NCI-H774 (cell line): ENCODE measurements at regions not wholly inside any gene's neighbourhood (a gene's known extent, or its start where the extent isn't known, plus 50 kb on each side); places are given as distances from the start of the nearest gene placed in this dataset.
A peak's percentile ranks its signal among the peaks of the same experiment; 100 is the strongest.
"Not testable (repeated sequence)": the region's sequence is repeated elsewhere in the genome, so short reads cannot be mapped to it uniquely, and the experiment has no call there.

Experiments used
- DNase-seq: peaks from one replicate; lab custom pipeline; 2025; lab: John Stamatoyannopoulos, UW

GRCh38 chr4:141346144-141346543 lies 125.4 kb downstream of the ZNF330 start:
- peak; percentile 2 for DNase-seq

GRCh38 chr4:141347684-141348083 lies 127.0 kb downstream of the ZNF330 start:
- DNase-seq: no peak

GRCh38 chr4:141348125-141348524 lies 127.4 kb downstream of the ZNF330 start:
- DNase-seq: no peak

GRCh38 chr4:141348573-141348972 lies 127.9 kb downstream of the ZNF330 start:
- DNase-seq: no peak

DNA sequence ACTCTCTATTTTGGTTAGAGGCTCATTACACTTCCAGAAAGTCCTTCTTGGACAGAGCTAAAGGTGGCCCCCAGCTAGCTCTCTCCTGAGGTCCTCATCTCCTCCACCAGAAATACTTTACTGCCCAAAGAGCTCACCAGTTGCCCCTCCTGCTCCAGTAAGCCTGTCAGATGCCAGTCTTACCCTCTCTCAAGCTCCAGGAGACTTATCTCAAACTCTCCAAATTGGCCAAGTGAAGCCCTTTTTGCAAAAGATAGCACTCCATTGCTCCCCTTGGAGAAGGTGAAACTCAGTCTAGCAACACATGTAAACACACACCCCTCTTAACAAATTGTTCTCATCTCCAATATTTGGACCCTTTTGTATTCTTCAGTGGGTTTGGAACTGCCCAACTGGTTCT lies 128.5 kb downstream of the ZNF330 start:
- no peak for DNase-seq

GRCh38 chr4:141350122-141350905 lies 129.6 kb downstream of the ZNF330 start:
- DNase-seq: peak; percentile 0

- DNase-seq: no peak
These were observed 131.6 kb downstream of the ZNF330 start for GRCh38 chr4:141352331-141352730.

GRCh38 chr4:141352909-141353525 lies 132.3 kb downstream of the ZNF330 start:
- DNase-seq: no peak

DNA sequence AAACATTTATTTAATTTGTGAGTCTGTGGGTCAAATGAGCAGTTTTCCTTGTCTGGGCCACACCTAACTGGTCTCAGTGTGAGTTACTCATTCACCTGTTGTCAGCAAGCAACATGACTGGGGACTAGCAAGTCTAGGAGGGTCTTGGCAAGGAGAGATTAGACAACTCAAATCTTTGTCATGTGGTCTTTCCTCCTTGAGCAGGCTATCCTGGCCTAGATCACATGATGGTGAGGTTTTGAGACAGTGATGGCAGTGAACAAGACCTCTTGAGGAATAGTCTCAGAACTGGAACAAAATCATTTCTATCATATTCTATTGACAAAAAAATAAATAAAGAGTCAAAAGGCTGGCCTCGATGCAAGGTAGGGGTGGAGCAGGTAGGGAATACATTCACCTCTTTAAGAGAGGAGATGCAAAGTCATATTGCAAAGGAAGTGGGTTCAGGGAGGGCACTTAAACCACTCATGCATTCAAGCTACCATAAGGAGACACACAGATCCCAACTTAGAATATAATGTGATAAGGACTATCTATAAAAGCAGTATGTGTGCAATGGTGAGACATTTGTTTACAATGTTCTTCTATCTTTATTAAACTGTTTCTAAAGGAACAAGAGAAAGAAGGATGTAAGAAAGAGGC lies 135.7 kb downstream of the ZNF330 start:
- DNase-seq: no peak

- DNase-seq: no peak
These were observed 136.3 kb downstream of the ZNF330 start for GRCh38 chr4:141356963-141357335.

- not testable (repeated sequence) for DNase-seq
These were observed 147.5 kb downstream of the ZNF330 start for GRCh38 chr4:141368241-141368640.

- no peak for DNase-seq
These were observed 150.5 kb downstream of the ZNF330 start for GRCh38 chr4:141371206-141371605.

GRCh38 chr4:141375855-141376254 lies 155.2 kb downstream of the ZNF330 start:
- DNase-seq: peak; percentile 10

GRCh38 chr4:141376769-141377168 lies 156.1 kb downstream of the ZNF330 start:
- DNase-seq: no peak

DNA sequence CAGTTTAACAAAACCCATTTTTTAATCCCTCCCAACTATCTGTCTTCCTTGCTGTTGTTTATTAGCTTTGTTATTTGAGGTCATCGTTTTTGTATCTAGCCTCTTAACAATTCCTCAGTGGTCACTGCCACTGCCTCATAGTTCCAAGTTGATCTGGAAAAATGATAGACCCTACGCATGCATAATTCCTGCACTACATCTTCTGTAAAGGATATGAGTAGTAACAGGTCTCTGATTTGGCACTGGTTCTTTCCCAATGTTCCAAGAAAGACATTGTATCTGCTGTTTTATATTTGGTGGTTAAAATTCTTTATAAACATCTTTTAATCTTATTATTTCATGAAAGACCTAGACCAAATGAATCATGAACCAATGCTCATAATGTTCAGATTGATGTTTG lies 166.6 kb downstream of the ZNF330 start:
- DNase-seq: no peak

DNA sequence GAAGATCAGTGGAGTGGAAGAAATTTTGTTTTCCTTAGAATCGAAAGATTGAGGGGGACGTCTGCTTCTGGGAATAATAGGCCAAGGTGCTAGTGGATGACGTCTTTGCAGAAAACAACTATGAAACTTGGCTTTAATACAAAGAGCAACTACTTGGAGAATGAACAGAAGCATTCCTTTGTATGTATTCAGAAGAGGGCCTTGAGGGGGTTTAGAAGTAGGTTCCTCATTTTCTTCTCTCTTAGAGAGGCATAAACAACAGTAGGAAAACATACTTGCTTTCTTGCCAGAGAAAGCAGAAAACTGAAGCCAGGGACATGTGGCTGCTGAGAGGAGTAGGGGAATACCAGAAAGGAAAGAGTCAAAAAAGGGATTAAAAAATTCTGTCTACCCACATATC lies 167.8 kb downstream of the ZNF330 start:
- no peak for DNase-seq

DNA sequence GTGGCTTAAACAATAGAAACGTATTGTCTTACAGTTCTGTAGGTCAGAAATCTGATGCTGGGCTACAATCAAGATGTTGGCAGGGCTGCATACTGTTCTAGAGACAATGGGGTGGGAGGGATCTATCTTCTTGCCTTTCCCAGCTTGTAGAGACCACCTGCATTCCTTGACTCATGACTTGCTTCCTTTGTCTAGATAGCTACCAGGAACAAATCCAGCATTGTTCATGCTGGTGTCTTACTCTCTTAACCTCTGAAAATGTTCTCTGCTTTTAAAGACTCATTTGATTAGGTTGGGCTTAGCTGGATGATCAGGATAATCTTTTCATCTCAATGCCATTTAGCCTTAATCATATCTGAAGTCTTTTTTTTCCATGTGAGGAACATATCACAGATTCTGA lies 169.0 kb downstream of the ZNF330 start:
- DNase-seq: no peak

DNA sequence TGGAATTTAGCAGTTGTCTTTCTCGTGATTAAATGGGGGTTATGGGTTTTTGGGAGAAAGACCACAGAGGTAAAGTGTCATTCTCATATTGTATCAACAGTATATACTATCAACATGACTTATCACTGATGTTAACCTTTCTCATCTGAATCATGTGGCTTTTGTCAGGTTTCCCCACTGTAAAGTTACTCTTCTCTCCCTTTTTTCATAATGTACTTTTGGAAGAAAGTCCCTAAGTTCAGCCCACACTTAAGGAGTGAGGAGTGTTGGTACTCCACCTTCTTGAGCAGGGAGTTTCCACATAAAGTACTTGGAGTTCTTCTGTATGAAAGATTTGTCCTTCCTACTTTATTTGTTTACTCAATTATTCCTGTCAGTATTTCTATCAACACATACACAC lies 169.9 kb downstream of the ZNF330 start:
- DNase-seq: no peak

DNA sequence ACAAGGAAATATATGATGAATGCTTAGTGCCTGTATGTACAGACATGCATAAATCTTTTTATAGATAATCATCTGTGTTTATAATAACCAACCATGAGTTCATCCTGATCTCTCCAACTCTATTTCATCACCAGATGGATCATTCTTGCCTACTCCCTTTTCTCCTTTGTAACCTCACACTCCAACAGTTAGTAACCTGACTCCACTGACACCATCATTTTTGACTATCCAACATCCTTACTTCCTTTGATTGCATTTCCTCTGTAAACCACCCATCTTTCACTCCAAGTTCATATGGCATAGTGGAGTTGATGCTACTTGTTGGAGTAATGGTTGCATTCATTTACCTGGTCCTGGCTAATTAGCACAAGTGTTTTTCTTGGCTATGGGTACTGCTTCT lies 170.6 kb downstream of the ZNF330 start:
- DNase-seq: no peak

DNA sequence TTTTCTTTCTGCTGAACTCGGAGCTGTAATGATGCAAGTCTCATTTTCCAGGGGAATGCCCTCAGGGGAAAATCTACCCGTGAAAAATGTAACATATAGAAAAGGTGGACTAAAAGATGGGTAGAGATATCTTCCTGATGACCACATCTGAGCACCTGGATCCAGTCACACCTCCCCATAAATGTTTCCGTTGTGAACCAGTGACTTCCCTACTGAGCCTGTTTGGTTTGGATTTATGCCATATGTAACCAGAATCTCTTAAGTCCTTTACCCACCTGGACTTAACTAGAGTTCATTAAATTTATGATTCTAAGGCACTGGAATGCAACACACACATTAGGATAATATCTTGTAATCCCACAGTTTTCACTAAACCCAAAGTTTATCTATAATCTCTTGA lies 171.1 kb downstream of the ZNF330 start:
- DNase-seq: peak; percentile 1

DNA sequence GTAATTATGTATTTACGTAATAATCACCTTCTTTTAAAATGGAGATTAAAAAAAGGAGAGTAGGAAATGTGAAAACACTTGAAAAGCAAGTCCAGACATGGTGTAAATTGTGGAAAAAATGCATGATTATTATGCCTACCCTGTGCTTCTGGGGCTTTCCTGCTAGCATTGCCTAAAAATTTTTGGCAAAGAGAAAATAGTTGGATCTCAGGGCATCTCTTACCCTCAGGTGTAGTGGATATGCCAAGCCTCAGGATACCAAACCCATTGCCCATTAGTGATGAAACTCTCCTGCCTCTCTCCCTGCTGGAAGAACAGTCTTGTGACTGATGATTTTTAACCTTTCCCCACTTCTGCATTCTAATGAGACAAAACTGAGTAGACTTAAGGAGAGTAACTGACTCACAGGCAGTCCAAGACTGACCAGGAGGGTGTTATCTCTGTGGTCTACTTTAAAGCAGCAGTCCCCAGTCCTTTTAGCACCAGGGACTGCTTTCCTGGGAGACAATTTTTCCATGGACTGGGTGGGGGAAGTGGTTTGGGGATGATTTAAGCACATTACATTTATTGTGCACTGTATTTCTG lies 174.6 kb downstream of the ZNF330 start:
- no peak for DNase-seq

DNA sequence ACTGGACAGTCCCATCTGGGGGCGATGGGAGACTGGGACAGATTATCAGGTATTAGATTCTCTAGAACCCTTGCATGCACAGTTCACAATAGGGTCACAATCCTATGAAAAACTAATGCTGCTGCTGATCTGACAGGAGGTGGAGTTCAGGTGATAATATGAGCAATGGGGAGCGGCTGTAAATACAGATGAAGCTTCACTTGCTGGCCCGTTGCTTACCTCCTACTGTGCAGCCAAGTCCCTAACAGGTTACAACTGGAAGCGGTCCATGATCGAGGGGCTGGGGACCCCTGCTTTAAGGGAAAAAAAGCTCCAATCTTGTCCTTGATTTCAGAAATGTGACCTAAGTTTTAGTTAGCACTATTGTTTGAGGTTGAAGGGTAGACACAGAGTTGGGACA lies 175.2 kb downstream of the ZNF330 start:
- DNase-seq: no peak

DNA sequence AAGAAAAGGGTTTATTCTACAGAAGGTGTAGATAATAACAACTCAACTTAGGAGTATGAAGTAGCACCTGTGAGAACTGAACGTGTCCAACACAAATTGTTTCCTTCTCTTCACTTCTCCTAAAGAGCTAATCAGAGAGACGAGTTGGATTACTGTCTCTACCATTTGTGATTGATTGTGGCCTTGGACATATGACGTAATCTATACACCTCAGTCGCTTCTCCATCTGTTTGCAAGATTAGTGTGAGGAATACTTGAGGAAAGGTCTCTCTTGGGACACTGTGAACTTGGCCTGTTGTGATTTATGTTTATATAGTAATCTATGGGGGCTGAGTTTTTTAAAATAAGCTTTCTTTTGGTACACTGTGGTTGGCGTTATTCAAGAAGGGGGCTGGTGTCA lies 182.0 kb downstream of the ZNF330 start:
- no peak for DNase-seq
